ENCODE measurements at regions not wholly inside any gene's neighbourhood (a gene's known extent, or its start where the extent isn't known, plus 50 kb on each side); places are given as distances from the start of the nearest gene placed in this dataset.

DNA sequence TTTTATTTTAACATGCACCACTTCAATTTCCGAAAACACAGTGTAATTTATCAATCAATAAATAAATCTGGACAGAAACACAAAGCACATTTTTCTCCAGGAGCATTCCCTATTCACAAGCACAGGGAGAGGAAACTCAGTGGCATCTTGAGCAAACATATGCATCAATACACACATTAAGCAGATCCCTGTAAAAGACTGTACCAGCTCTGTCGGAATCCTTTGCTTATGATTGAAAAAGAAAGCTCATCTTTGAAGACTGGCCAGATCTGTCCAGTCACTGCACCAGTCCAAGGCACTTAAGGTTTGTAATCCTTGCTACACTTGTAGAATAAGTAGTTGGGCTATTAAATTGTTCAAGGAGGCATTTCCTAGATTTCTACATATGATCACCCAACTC is 343.9 kb downstream of the BMPER start:
- no peaks in the 10 kb centered on the region for H3K27me3 ChIP-seq (ENCODE audit: insufficient read depth, low read length)
- no peaks in the 10 kb centered on the region for H3K23me2 ChIP-seq (ENCODE audit: insufficient read length, low read depth, low read length, poor library complexity, severe bottlenecking)
- H3K18ac ChIP-seq (ENCODE audit: insufficient read length, low read depth, low read length): no peak overlapping the region
- H3K23ac ChIP-seq (ENCODE audit: insufficient read length, low read depth, low read length): no peak overlapping the region
- no peak overlapping the region for H3K56ac ChIP-seq (ENCODE audit: insufficient read length, low read depth, low read length)
- Mint-ChIP-seq H3K27ac (no peak overlapping the region), H3K4me3 (no peak overlapping the region), H3K9me3 (no peaks in the 10 kb centered on the region), H3K4me1 (0 out of 4 replicates have a peak, but pooled peaks cover 0 to 2% of the 10 kb centered on the region in 2 experiments), H3K27me3 (ENCODE audit: low read depth) (no peaks in the 10 kb centered on the region), H3K36me3 (ENCODE audit: insufficient read depth in 1 of 3, low read depth in 3 of 3) (no peaks in the 10 kb centered on the region)
- no peaks in the 10 kb centered on the region for H3K79me1 ChIP-seq (ENCODE audit: insufficient read depth, low read depth, low read length, poor library complexity, severe bottlenecking)
- no peaks in the 10 kb centered on the region for H3K4me1 ChIP-seq (ENCODE audit: insufficient read depth, low read length)
- no peak overlapping the region for H3K4ac ChIP-seq (ENCODE audit: low read depth, low read length)
- H2BK12ac ChIP-seq (ENCODE audit: insufficient read length, low read depth, low read length): no peak overlapping the region
- H2BK120ac ChIP-seq (ENCODE audit: low read depth, low read length, poor library complexity, severe bottlenecking): no peak overlapping the region
- no peak overlapping the region for H4K91ac ChIP-seq (ENCODE audit: insufficient read length, low read depth, low read length)
- no peak overlapping the region for H4K5ac ChIP-seq (ENCODE audit: insufficient read length, low read depth, low read length)
- TF ChIP-seq, protein P1, sequence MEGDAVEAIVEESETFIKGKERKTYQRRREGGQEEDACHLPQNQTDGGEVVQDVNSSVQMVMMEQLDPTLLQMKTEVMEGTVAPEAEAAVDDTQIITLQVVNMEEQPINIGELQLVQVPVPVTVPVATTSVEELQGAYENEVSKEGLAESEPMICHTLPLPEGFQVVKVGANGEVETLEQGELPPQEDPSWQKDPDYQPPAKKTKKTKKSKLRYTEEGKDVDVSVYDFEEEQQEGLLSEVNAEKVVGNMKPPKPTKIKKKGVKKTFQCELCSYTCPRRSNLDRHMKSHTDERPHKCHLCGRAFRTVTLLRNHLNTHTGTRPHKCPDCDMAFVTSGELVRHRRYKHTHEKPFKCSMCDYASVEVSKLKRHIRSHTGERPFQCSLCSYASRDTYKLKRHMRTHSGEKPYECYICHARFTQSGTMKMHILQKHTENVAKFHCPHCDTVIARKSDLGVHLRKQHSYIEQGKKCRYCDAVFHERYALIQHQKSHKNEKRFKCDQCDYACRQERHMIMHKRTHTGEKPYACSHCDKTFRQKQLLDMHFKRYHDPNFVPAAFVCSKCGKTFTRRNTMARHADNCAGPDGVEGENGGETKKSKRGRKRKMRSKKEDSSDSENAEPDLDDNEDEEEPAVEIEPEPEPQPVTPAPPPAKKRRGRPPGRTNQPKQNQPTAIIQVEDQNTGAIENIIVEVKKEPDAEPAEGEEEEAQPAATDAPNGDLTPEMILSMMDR (conservative IDR thresholded peaks at IDR 0.05): no peak
- H2AFZ ChIP-seq (ENCODE audit: low read length): no peak overlapping the region
- H2AK5ac ChIP-seq (ENCODE audit: insufficient read length, low read length): no peak overlapping the region
- H3K9ac ChIP-seq (ENCODE audit: extremely low read depth, insufficient read length, low read length): no peak overlapping the region
- no peak overlapping the region for H3K14ac ChIP-seq (ENCODE audit: insufficient read depth, low read length)
- no peak overlapping the region for H2BK15ac ChIP-seq (ENCODE audit: low read depth, low read length)
- no peaks in the 10 kb centered on the region for H3K9me3 ChIP-seq (ENCODE audit: control insufficient read depth, low read depth, low read length)
- no peak overlapping the region for H3K4me2 ChIP-seq (ENCODE audit: insufficient read depth, insufficient read length, low read length)
- no peaks in the 10 kb centered on the region for H4K20me1 ChIP-seq (ENCODE audit: control insufficient read depth, insufficient read depth, insufficient read length)
- no peak overlapping the region for H3T11ph ChIP-seq (ENCODE audit: low read length)
- WGBS (ENCODE audit: extremely low coverage, insufficient read length, low lambda C conversion rate): no CpG with 5 or more reads among the region's 2 CpGs
- H4K8ac ChIP-seq (replicated peaks; ENCODE audit: insufficient read length, low read depth, low read length): no peak overlapping the region
- no peak overlapping the region for H2BK5ac ChIP-seq (ENCODE audit: insufficient read length, low read length)
- DNase-seq: no peak
- H2BK20ac ChIP-seq (ENCODE audit: low read depth, low read length, poor library complexity, severe bottlenecking): no peak overlapping the region
- H3K79me2 ChIP-seq (ENCODE audit: insufficient read depth, low read length): no peaks in the 10 kb centered on the region
- no peak overlapping the region for H3K27ac ChIP-seq (ENCODE audit: insufficient read length, low read depth, low read length)

All from H9 (cell line).